ENCODE measurements at regions not wholly inside any gene's neighbourhood (a gene's known extent, or its start where the extent isn't known, plus 50 kb on each side); places are given as distances from the start of the nearest gene placed in this dataset.

GRCh38 chr12:63090716-63091115, 60.3 kb downstream of the AVPR1A start:
- Histone ChIP-seq H3K9me3 (ENCODE audit: control insufficient read depth, insufficient read depth, low read depth, low read length) (no peaks in the 10 kb centered on the region), H3K36me3 (ENCODE audit: control insufficient read depth in 2 of 2, insufficient read depth in 1 of 2, low read length in 2 of 2) (no peaks in the 10 kb centered on the region), H3K4me1 (ENCODE audit: control insufficient read depth, insufficient read depth, low read length) (no peaks in the 10 kb centered on the region), H3K4me3 (ENCODE audit: low read depth, low read length) (no peak overlapping the region), H3K27ac (ENCODE audit: extremely low read depth, low read depth, low read length) (no peak overlapping the region)
- CTCF ChIA-PET: no interaction called here
- TF ChIP-seq ZNF266 (tag by site-specific recombination; IDR thresholded peaks at IDR 0.05; ENCODE audit: low read depth) (no peak), ZNF274 (IDR thresholded peaks at IDR 0.05; ENCODE audit: low read length) (no peak), ZNF274 (tag by site-specific recombination; IDR thresholded peaks at IDR 0.05; ENCODE audit: borderline replicate concordance) (no peak), MZF1 (tag by site-specific recombination; IDR thresholded peaks at IDR 0.05; ENCODE audit: borderline replicate concordance) (no peak), ZNF398 (tag by site-specific recombination; IDR thresholded peaks at IDR 0.05) (no peak), ZSCAN30 (tag by site-specific recombination; IDR thresholded peaks at IDR 0.05) (no peak), ZNF416 (tag by site-specific recombination; IDR thresholded peaks at IDR 0.05) (no peak), ZFHX2 (tag by site-specific recombination; conservative IDR thresholded peaks at IDR 0.05) (peak; percentile 25; the same call in 1 of the 2 replicates), EGR2 (tag by site-specific recombination; IDR thresholded peaks at IDR 0.05; ENCODE audit: low read depth) (peak; percentile 67), ZNF433 (tag by site-specific recombination; IDR thresholded peaks at IDR 0.05; ENCODE audit: low read depth) (no peak), ZNF324 (tag by site-specific recombination; IDR thresholded peaks at IDR 0.05) (no peak), PBX3 (CRISPR knock-in tag; IDR thresholded peaks at IDR 0.05) (no peak), SETDB1 (IDR thresholded peaks at IDR 0.05; ENCODE audit: insufficient read length, low read length) (no peak), ZNF146 (tag by site-specific recombination; IDR thresholded peaks at IDR 0.05) (no peak), ZNF184 (tag by site-specific recombination; IDR thresholded peaks at IDR 0.05) (no peak), ZNF335 (tag by site-specific recombination; conservative IDR thresholded peaks at IDR 0.05) (no peak), ZNF600 (tag by site-specific recombination; IDR thresholded peaks at IDR 0.05) (no peak), ZNF169 (tag by site-specific recombination; IDR thresholded peaks at IDR 0.05) (no peak)
- POLR2A ChIA-PET: no interaction called here

GRCh38 chr12:63086149-63086915, 64.7 kb downstream of the AVPR1A start:
- no peaks in the 10 kb centered on the region for H3K9me3 ChIP-seq (ENCODE audit: control insufficient read depth, insufficient read depth, low read depth, low read length)
- TF ChIP-seq ZNF549 (tag by site-specific recombination; IDR thresholded peaks at IDR 0.05): no peak
- no peak for TF ChIP-seq ZNF37A (tag by site-specific recombination; IDR thresholded peaks at IDR 0.05)
- TF ChIP-seq YY2 (tag by site-specific recombination; IDR thresholded peaks at IDR 0.05): no peak
- TF ChIP-seq BCL11B (tag by site-specific recombination; IDR thresholded peaks at IDR 0.05; ENCODE audit: low read depth): no peak
- POLR2A ChIA-PET: no interaction called here
- H3K4me1 ChIP-seq (ENCODE audit: control insufficient read depth, insufficient read depth, low read length): no peaks in the 10 kb centered on the region
- CTCF ChIA-PET: no interaction called here
- H3K27ac ChIP-seq (ENCODE audit: extremely low read depth, low read depth, low read length): no peak overlapping the region
- no peaks in the 10 kb centered on the region for H3K36me3 ChIP-seq (ENCODE audit: control insufficient read depth in 2 of 2, insufficient read depth in 1 of 2, low read length in 2 of 2)
- no peak overlapping the region for H3K4me3 ChIP-seq (ENCODE audit: low read depth, low read length)
